ENCODE measurements at regions not wholly inside any gene's neighbourhood (a gene's known extent, or its start where the extent isn't known, plus 50 kb on each side); places are given as distances from the start of the nearest gene placed in this dataset.

GRCh38 chr6:14642136-14642505, 524.5 kb downstream of the CD83 start:
- no peak for ATAC-seq
- H3K9me3 Mint-ChIP-seq, result no peaks in the 10 kb centered on the region
- DNase-seq (ENCODE audit: low spot score), result no peak
- H3K4me1 Mint-ChIP-seq, result peaks cover 60% of the 10 kb centered on the region
- TF ChIP-seq FOXP4 (CRISPR knock-in tag; IDR thresholded peaks at IDR 0.05) (no peak), GABPB1 (CRISPR knock-in tag; IDR thresholded peaks at IDR 0.05) (no peak), FOXK1 (CRISPR knock-in tag; IDR thresholded peaks at IDR 0.05) (no peak)
- TF ChIP-seq, protein P1, sequence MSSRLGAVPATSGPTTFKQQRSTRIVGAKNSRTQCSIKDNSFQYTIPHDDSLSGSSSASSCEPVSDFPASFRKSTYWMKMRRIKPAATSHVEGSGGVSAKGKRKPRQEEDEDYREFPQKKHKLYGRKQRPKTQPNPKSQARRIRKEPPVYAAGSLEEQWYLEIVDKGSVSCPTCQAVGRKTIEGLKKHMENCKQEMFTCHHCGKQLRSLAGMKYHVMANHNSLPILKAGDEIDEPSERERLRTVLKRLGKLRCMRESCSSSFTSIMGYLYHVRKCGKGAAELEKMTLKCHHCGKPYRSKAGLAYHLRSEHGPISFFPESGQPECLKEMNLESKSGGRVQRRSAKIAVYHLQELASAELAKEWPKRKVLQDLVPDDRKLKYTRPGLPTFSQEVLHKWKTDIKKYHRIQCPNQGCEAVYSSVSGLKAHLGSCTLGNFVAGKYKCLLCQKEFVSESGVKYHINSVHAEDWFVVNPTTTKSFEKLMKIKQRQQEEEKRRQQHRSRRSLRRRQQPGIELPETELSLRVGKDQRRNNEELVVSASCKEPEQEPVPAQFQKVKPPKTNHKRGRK (CRISPR knock-in tag; IDR thresholded peaks at IDR 0.05; ENCODE audit: borderline replicate concordance), result no peak
- H3K27ac Mint-ChIP-seq, result peak overlapping the region; percentile 17; the same call in 1 of the 2 replicates
- no peak overlapping the region for H3K4me3 Mint-ChIP-seq
- no peaks in the 10 kb centered on the region for H3K36me3 Mint-ChIP-seq
- ChIA-PET CTCF (no interaction called here), POLR2A (no interaction called here)
- H3K27me3 Mint-ChIP-seq (ENCODE audit: low read depth), result no peaks in the 10 kb centered on the region

GRCh38 chr6:14642842-14643241, 525.3 kb downstream of the CD83 start:
- peaks cover 53% of the 10 kb centered on the region for H3K4me1 Mint-ChIP-seq
- no peak overlapping the region for H3K4me3 Mint-ChIP-seq
- no peak overlapping the region for H3K27ac Mint-ChIP-seq
- no peaks in the 10 kb centered on the region for H3K27me3 Mint-ChIP-seq (ENCODE audit: low read depth)
- ChIA-PET CTCF (no interaction called here), POLR2A (no interaction called here)
- DNase-seq (ENCODE audit: low spot score) (no peak), ATAC-seq (no peak)
- TF ChIP-seq TP53 (CRISPR knock-in tag; IDR thresholded peaks at IDR 0.05) (no peak), CREB1 (CRISPR knock-in tag; IDR thresholded peaks at IDR 0.05) (no peak), ZBTB21 (CRISPR knock-in tag; IDR thresholded peaks at IDR 0.05; ENCODE audit: borderline replicate concordance) (no peak)
- no peaks in the 10 kb centered on the region for H3K9me3 Mint-ChIP-seq
- no peaks in the 10 kb centered on the region for H3K36me3 Mint-ChIP-seq

DNA sequence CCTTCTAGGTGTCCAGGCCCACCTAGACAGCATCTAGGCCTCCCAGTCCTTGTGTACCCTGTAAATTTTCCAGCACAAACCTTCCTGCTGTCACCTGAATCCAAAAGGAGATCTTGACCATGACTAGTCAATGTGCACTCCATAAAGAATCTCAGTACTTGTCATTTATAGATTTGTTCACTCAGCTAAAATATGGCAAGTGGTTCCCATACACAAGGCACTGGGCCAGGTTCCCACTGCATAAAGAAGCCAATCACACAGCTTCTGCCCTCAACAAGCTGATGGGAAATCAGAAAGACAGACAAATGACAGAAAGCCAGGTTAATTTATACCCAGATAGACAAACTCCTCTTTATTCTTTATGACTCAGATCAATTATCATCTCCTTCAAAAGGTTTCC, 526.8 kb downstream of the CD83 start:
- Mint-ChIP-seq H3K4me1 (peaks cover 37% of the 10 kb centered on the region), H3K27me3 (ENCODE audit: low read depth) (no peaks in the 10 kb centered on the region), H3K27ac (no peak overlapping the region; the same call in 1 of the 2 replicates), H3K9me3 (peaks cover 12% of the 10 kb centered on the region), H3K36me3 (no peaks in the 10 kb centered on the region; the same call in 1 of the 2 replicates), H3K4me3 (no peak overlapping the region)
- CTCF ChIA-PET, result no interaction called here
- DNase-seq (ENCODE audit: low spot score) (no peak), ATAC-seq (no peak)
- TF ChIP-seq GRHL2 (CRISPR knock-in tag; IDR thresholded peaks at IDR 0.05; ENCODE audit: insufficient replicate concordance, severe bottlenecking) (no peak), ZBTB21 (CRISPR knock-in tag; IDR thresholded peaks at IDR 0.05; ENCODE audit: borderline replicate concordance) (no peak), PREB (CRISPR knock-in tag; IDR thresholded peaks at IDR 0.05; ENCODE audit: borderline replicate concordance) (no peak), IRF2 (CRISPR knock-in tag; IDR thresholded peaks at IDR 0.05; ENCODE audit: borderline replicate concordance, low read depth) (no peak), ZNF263 (CRISPR knock-in tag; IDR thresholded peaks at IDR 0.05; ENCODE audit: low read depth) (no peak), ZNF138 (CRISPR knock-in tag; conservative IDR thresholded peaks at IDR 0.05) (no peak), NFYB (CRISPR knock-in tag; conservative IDR thresholded peaks at IDR 0.05; ENCODE audit: low read depth) (no peak), ZNF423 (CRISPR knock-in tag; IDR thresholded peaks at IDR 0.05) (no peak), E2F5 (CRISPR knock-in tag; IDR thresholded peaks at IDR 0.05) (no peak), CREB1 (CRISPR knock-in tag; IDR thresholded peaks at IDR 0.05) (no peak), CBFB (CRISPR knock-in tag; IDR thresholded peaks at IDR 0.05; ENCODE audit: low read depth) (no peak), NFATC4 (CRISPR knock-in tag; IDR thresholded peaks at IDR 0.05) (no peak)
- TF ChIP-seq, protein P2, sequence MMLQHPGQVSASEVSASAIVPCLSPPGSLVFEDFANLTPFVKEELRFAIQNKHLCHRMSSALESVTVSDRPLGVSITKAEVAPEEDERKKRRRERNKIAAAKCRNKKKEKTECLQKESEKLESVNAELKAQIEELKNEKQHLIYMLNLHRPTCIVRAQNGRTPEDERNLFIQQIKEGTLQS (CRISPR knock-in tag; conservative IDR thresholded peaks at IDR 0.05), result no peak
- TF ChIP-seq, protein P3, sequence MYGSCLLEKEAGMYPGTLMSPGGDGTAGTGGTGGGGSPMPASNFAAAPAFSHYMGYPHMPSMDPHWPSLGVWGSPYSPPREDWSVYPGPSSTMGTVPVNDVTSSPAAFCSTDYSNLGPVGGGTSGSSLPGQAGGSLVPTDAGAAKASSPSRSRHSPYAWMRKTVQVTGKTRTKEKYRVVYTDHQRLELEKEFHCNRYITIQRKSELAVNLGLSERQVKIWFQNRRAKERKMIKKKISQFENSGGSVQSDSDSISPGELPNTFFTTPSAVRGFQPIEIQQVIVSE (CRISPR knock-in tag; IDR thresholded peaks at IDR 0.05; ENCODE audit: borderline replicate concordance), result no peak
- POLR2A ChIA-PET, result no interaction called here
